H1 (cell line): ENCODE measurements at regions not wholly inside any gene's neighbourhood (a gene's known extent, or its start where the extent isn't known, plus 50 kb on each side); places are given as distances from the start of the nearest gene placed in this dataset.

ENCODE experiments used
- CTCF ChIA-PET: fragments of 300-600 bp; sonication (Branson Sonifier 250); formaldehyde crosslinking; loops from one replicate; lab custom pipeline; 2021; ENCODE audit not compliant: partially characterized antibody; lab: Charles Lee
- POLR2A ChIA-PET: fragments of 300-600 bp; sonication (Branson Sonifier 250); formaldehyde crosslinking; loops from one replicate; lab custom pipeline; 2021; ENCODE audit warnings: inconsistent platforms; ENCODE audit not compliant: partially characterized antibody; lab: Charles Lee
- DNase-seq, 2 experiments: peaks; one replicate each; pipeline versions ENCODE4 v3.0.0 to v3.0.0-alpha.2; 2010 to 2022; ENCODE audit warnings: low spot score in 2 of 2, low read depth in 1 of 2, mixed read lengths in 1 of 2
- FAIRE-seq: peaks from 2 replicates; lab custom pipeline; 2011; peaks lifted over from hg19 to GRCh38; lab: Jason Lieb, UNC
- H2AFZ ChIP-seq: 2 replicates; pipeline ENCODE4 v1.8.1; 2012; ENCODE audit warnings: low read length, inconsistent platforms
- H2AK5ac ChIP-seq: 2 replicates; pipeline ENCODE4 v1.6.1; 2013; ENCODE audit warnings: low read depth, low read length
- H2BK120ac ChIP-seq: replicated peaks from 2 replicates; pipeline ENCODE3; 2013; ENCODE audit warnings: low read depth, low read length, inconsistent platforms
- H2BK12ac ChIP-seq: 2 replicates; pipeline ENCODE4 v1.6.1; 2013; ENCODE audit warnings: low read depth, low read length
- H2BK15ac ChIP-seq: 2 replicates; pipeline ENCODE4 v1.6.1; 2013; ENCODE audit warnings: low read length
- H2BK20ac ChIP-seq: 2 replicates; pipeline ENCODE4 v1.6.1; 2013; ENCODE audit warnings: low read length
- H2BK5ac ChIP-seq: 2 replicates; pipeline ENCODE4 v1.6.1; 2013; ENCODE audit warnings: low read depth, low read length
- H3K14ac ChIP-seq: 2 replicates; pipeline ENCODE4 v1.6.1; 2013; ENCODE audit warnings: inconsistent platforms; ENCODE audit not compliant: insufficient read length
- H3K18ac ChIP-seq: 2 replicates; pipeline ENCODE4 v1.6.1; 2013; ENCODE audit warnings: low read length; ENCODE audit errors: extremely low read depth
- H3K23ac ChIP-seq: 2 replicates; pipeline ENCODE4 v1.6.1; 2013; ENCODE audit warnings: inconsistent platforms; ENCODE audit not compliant: insufficient read length
- H3K23me2 ChIP-seq: 2 replicates; pipeline ENCODE4 v1.6.1; 2013; ENCODE audit warnings: low read depth, low read length
- H3K27ac ChIP-seq: 2 replicates; pipeline ENCODE4 v1.6.1; 2011; ENCODE audit warnings: low read depth, low read length, inconsistent platforms
- H3K27me3 ChIP-seq, 4 experiments: replicated peaks in 1 of 4; 1 replicate in 1 of 4; 2 replicates in 3 of 4; pipeline versions ENCODE4 v1.6.1 to v1.8.1; 2011 to 2013; ENCODE audit warnings: low read length in 3 of 4, mild to moderate bottlenecking in 3 of 4, inconsistent platforms in 2 of 4, mixed read lengths in 2 of 4, moderate library complexity in 1 of 4; ENCODE audit not compliant: control insufficient read depth in 3 of 4, insufficient read depth in 3 of 4; ENCODE audit errors: extremely low read depth in 1 of 4
- H3K36me3 ChIP-seq, 4 experiments: 2 replicates each; pipeline versions ENCODE4 v1.6.1 to v1.8.1; 2011 to 2013; ENCODE audit warnings: mild to moderate bottlenecking in 4 of 4, low read length in 3 of 4, moderate library complexity in 2 of 4, control low read depth in 1 of 4, inconsistent platforms in 1 of 4; ENCODE audit not compliant: insufficient read depth in 4 of 4, control insufficient read depth in 2 of 4
- H3K4ac ChIP-seq: replicated peaks from 2 replicates; pipeline ENCODE3; 2013; ENCODE audit warnings: low read length, low read depth, mixed read lengths, inconsistent platforms; ENCODE audit not compliant: insufficient read length
- H3K4me1 ChIP-seq, 4 experiments: replicated peaks in 1 of 4; 1 replicate in 1 of 4; 2 replicates in 3 of 4; pipeline versions ENCODE4 v1.6.1 to v1.8.1; 2011 to 2013; ENCODE audit warnings: low read length in 3 of 4, inconsistent platforms in 2 of 4, mixed read lengths in 1 of 4; ENCODE audit not compliant: insufficient read depth in 4 of 4, control insufficient read depth in 3 of 4
- H3K4me2 ChIP-seq, 2 experiments: 2 replicates each; pipeline versions ENCODE4 v1.6.1 to v1.8.1; 2011 to 2013; ENCODE audit warnings: low read depth in 2 of 2, low read length in 2 of 2, control low read depth in 1 of 2, inconsistent platforms in 1 of 2, mild to moderate bottlenecking in 1 of 2; ENCODE audit not compliant: insufficient read depth in 1 of 2
- H3K4me3 ChIP-seq, 4 experiments: fragments of 200-600, 300-600 bp in 1 of 4; sonication (generic), shearing (Covaris generic), sonication (Bioruptor Twin) in 1 of 4; 2 replicates each; pipeline versions ENCODE4 v1.5.1 to v1.8.1; 2011 to 2016; ENCODE audit warnings: low read length in 4 of 4, low read depth in 3 of 4, control low read depth in 2 of 4, inconsistent platforms in 2 of 4, mild to moderate bottlenecking in 2 of 4, mixed read lengths in 1 of 4, moderate library complexity in 1 of 4; ENCODE audit not compliant: insufficient read depth in 2 of 4; ENCODE audit errors: extremely low read depth in 1 of 4
- H3K56ac ChIP-seq: replicated peaks from 2 replicates; pipeline ENCODE3; 2013; ENCODE audit warnings: low read depth, mild to moderate bottlenecking, mixed read lengths, low read length, inconsistent platforms; ENCODE audit not compliant: insufficient read length
- H3K79me1 ChIP-seq: 2 replicates; pipeline ENCODE4 v1.6.1; 2013; ENCODE audit warnings: low read depth, low read length, control low read depth
- H3K79me2 ChIP-seq, 2 experiments: 2 replicates each; pipeline versions ENCODE4 v1.6.1 to v1.8.1; 2012 to 2013; ENCODE audit warnings: low read length in 2 of 2, mild to moderate bottlenecking in 2 of 2, inconsistent platforms in 1 of 2; ENCODE audit not compliant: insufficient read depth in 2 of 2, control insufficient read depth in 1 of 2
- H3K9ac ChIP-seq, 4 experiments: replicated peaks in 1 of 4; 1 replicate in 1 of 4; 2 replicates in 3 of 4; pipeline versions ENCODE4 v1.6.1 to v1.8.1; 2011 to 2013; ENCODE audit warnings: low read depth in 3 of 4, low read length in 3 of 4, control low read depth in 2 of 4, mild to moderate bottlenecking in 2 of 4, moderate library complexity in 2 of 4, inconsistent platforms in 1 of 4; ENCODE audit errors: extremely low read depth in 1 of 4
- H3K9me3 ChIP-seq, 2 experiments: 2 replicates each; pipeline versions ENCODE4 v1.6.1 to v1.8.1; 2012 to 2013; ENCODE audit warnings: mild to moderate bottlenecking in 2 of 2, moderate library complexity in 2 of 2, control low read depth in 1 of 2, inconsistent platforms in 1 of 2, low read depth in 1 of 2, low read length in 1 of 2, mixed read lengths in 1 of 2; ENCODE audit not compliant: insufficient read depth in 2 of 2
- H4K20me1 ChIP-seq, 2 experiments: replicated peaks in 1 of 2; 2 replicates each; pipeline versions ENCODE3 to v1.8.1; 2011 to 2013; ENCODE audit warnings: inconsistent platforms in 2 of 2, low read length in 2 of 2, mild to moderate bottlenecking in 1 of 2; ENCODE audit not compliant: insufficient read depth in 2 of 2, control insufficient read depth in 1 of 2
- H4K5ac ChIP-seq: 2 replicates; pipeline ENCODE4 v1.6.1; 2013; ENCODE audit warnings: low read length, low read depth, mixed read lengths, inconsistent platforms; ENCODE audit not compliant: insufficient read length
- H4K8ac ChIP-seq: 2 replicates; pipeline ENCODE4 v1.8.0; 2013; ENCODE audit warnings: mild to moderate bottlenecking, moderate library complexity, low read length, inconsistent platforms; ENCODE audit not compliant: insufficient read depth; ENCODE audit errors: extremely low read depth
- H4K91ac ChIP-seq: replicated peaks from 2 replicates; pipeline ENCODE3; 2013; ENCODE audit warnings: low read length, mixed read lengths, inconsistent platforms; ENCODE audit not compliant: insufficient read length
- ASH2L ChIP-seq: fragments of 200-600, 300-600 bp; sonication (generic); IDR thresholded peaks from one replicate; pipeline ENCODE4 v1.7.1; 2017; ENCODE audit warnings: low read length
- BCL11A ChIP-seq, 2 experiments: IDR thresholded peaks; one replicate each; pipeline ENCODE4 v1.6.1; 2011; ENCODE audit warnings: low read depth in 2 of 2, low read length in 2 of 2, mild to moderate bottlenecking in 2 of 2
- CBX5 ChIP-seq: fragments of 300-800, 300-1000 bp; sonication (generic); IDR thresholded peaks from 2 replicates; pipeline ENCODE4 v1.7.1; 2016; ENCODE audit warnings: antibody characterized with exemption, low read length, low read depth
- CBX8 ChIP-seq: fragments of 300-800, 300-1000 bp; sonication (generic); IDR thresholded peaks from 2 replicates; pipeline ENCODE4 v1.7.1; 2016; ENCODE audit warnings: low read depth, low read length, borderline replicate concordance
- CEBPB ChIP-seq: IDR thresholded peaks from 2 replicates; pipeline ENCODE4 v1.6.1; 2012; ENCODE audit warnings: low read depth, low read length
- CHD2 ChIP-seq: IDR thresholded peaks from 2 replicates; pipeline ENCODE4 v1.6.1; 2012; ENCODE audit warnings: low read length, improper control_type of control experiment
- EGR1 ChIP-seq: IDR thresholded peaks from 2 replicates; pipeline ENCODE4 v1.6.1; 2011; ENCODE audit warnings: low read depth, low read length, borderline replicate concordance
- EP300 ChIP-seq, 2 experiments: IDR thresholded peaks; 1 replicate in 1 of 2; 2 replicates in 1 of 2; pipeline ENCODE4 v1.6.1; 2011 to 2012; ENCODE audit warnings: low read depth in 2 of 2, low read length in 2 of 2, mild to moderate bottlenecking in 2 of 2, borderline replicate concordance in 1 of 2, inconsistent platforms in 1 of 2, moderate library complexity in 1 of 2
- HDAC2 ChIP-seq, 2 experiments: fragments of 300-600 bp in 1 of 2; sonication (generic) in 1 of 2; IDR thresholded peaks; 2 replicates each; pipeline ENCODE4 v1.6.1; 2011 to 2012; ENCODE audit warnings: low read depth in 2 of 2, low read length in 2 of 2, mild to moderate bottlenecking in 2 of 2, moderate library complexity in 2 of 2, borderline replicate concordance in 1 of 2, inconsistent platforms in 1 of 2
- HDAC6 ChIP-seq: IDR thresholded peaks from one replicate; pipeline ENCODE4 v1.7.1; 2012; ENCODE audit warnings: low read depth, mild to moderate bottlenecking, inconsistent platforms, low read length, moderate library complexity
- NANOG ChIP-seq: IDR thresholded peaks from 2 replicates; pipeline ENCODE4 v1.6.1; 2011; ENCODE audit warnings: low read length, low read depth, mild to moderate bottlenecking, inconsistent platforms; ENCODE audit not compliant: insufficient read depth, poor library complexity, severe bottlenecking
- POLR2A ChIP-seq, 2 experiments: IDR thresholded peaks; 1 replicate in 1 of 2; 2 replicates in 1 of 2; pipeline ENCODE4 v1.6.1; 2011; ENCODE audit warnings: low read depth in 2 of 2, low read length in 2 of 2, mild to moderate bottlenecking in 2 of 2; ENCODE audit errors: control extremely low read depth in 1 of 2
- RXRA ChIP-seq: IDR thresholded peaks from 2 replicates; pipeline ENCODE4 v1.6.1; 2011; ENCODE audit warnings: low read depth, mild to moderate bottlenecking, low read length, moderate library complexity; ENCODE audit not compliant: insufficient read depth
- SIRT6 ChIP-seq: IDR thresholded peaks from one replicate; pipeline ENCODE4 v1.7.1; 2012; ENCODE audit warnings: low read length, inconsistent platforms
- SRF ChIP-seq: IDR thresholded peaks from 2 replicates; pipeline ENCODE4 v1.6.1; 2011; ENCODE audit warnings: mild to moderate bottlenecking, low read depth, low read length, moderate library complexity
- TAF1 ChIP-seq: IDR thresholded peaks from 2 replicates; pipeline ENCODE4 v1.6.1; 2011; ENCODE audit warnings: mild to moderate bottlenecking, low read depth, low read length
- TBP ChIP-seq: IDR thresholded peaks from 2 replicates; pipeline ENCODE4 v1.6.1; 2011; ENCODE audit warnings: low read depth, low read length, improper control_type of control experiment
- WGBS, 2 experiments: shearing (Covaris generic) in 1 of 2; methylation state at CpG; one replicate each; pipeline versions ENCODE4 v1.1.6 to v1.1.7; 2013 to 2015; ENCODE audit warnings: low lambda C conversion rate in 2 of 2, mixed read lengths in 2 of 2, inconsistent platforms in 1 of 2, low coverage in 1 of 2, missing lambda C conversion rate in 1 of 2; ENCODE audit not compliant: insufficient replicate concordance in 2 of 2, insufficient coverage in 1 of 2, insufficient read length in 1 of 2; ENCODE audit errors: extremely low coverage in 1 of 2, missing lambda C conversion rate in 1 of 2; 5-methylcytosine and 5-hydroxymethylcytosine counted together

GRCh38 chr14:98345161-98345560 is 926.8 kb downstream of the BCL11B start:
- CTCF ChIA-PET = no interaction called here
- FAIRE-seq = no peak
- no peak overlapping the region for H3K4me2 ChIP-seq
- TF ChIP-seq EP300 (IDR thresholded peaks at IDR 0.05; ENCODE audit: borderline replicate concordance in 1 of 2, low read depth in 2 of 2, low read length in 2 of 2) = no peak
- TF ChIP-seq SRF = no peak
- no peak for TF ChIP-seq HDAC6
- no peak for TF ChIP-seq SIRT6
- TF ChIP-seq ASH2L = no peak
- TF ChIP-seq CHD2 = no peak
- no peak for TF ChIP-seq NANOG
- no peak for TF ChIP-seq POLR2A (IDR thresholded peaks at IDR 0.05; ENCODE audit: control extremely low read depth in 1 of 2, low read depth in 2 of 2, low read length in 2 of 2)
- no peak for TF ChIP-seq CBX5
- TF ChIP-seq TAF1 = no peak
- TF ChIP-seq CEBPB = no peak
- no peak for TF ChIP-seq EGR1
- no peak for TF ChIP-seq TBP
- TF ChIP-seq HDAC2 (IDR thresholded peaks at IDR 0.05; ENCODE audit: borderline replicate concordance in 1 of 2, low read depth in 2 of 2, low read length in 2 of 2) = no peak
- no peak for TF ChIP-seq BCL11A (IDR thresholded peaks at IDR 0.05; ENCODE audit: low read depth in 2 of 2, low read length in 2 of 2)
- no peak for TF ChIP-seq RXRA
- no peak for TF ChIP-seq CBX8

More at GRCh38 chr14:98345161-98345560, 926.8 kb downstream of the BCL11B start:
- Histone ChIP-seq H3K27me3 (no peaks in the 10 kb centered on the region), H3K23me2 (no peaks in the 10 kb centered on the region; the same call in 1 of the 2 replicates), H3K9ac (no peak overlapping the region), H4K8ac (no peak overlapping the region), H2BK12ac (no peak overlapping the region), H3K18ac (no peak overlapping the region), H3K79me2 (no peaks in the 10 kb centered on the region), H3K23ac (no peak overlapping the region), H4K20me1 (no peaks in the 10 kb centered on the region), H3K36me3 (no peaks in the 10 kb centered on the region), H2BK5ac (no peak overlapping the region), H4K5ac (no peak overlapping the region), H3K14ac (no peak overlapping the region), H2BK120ac (no peak overlapping the region), H2AFZ (no peak overlapping the region), H3K27ac (no peak overlapping the region), H2BK20ac (no peak overlapping the region), H3K79me1 (no peaks in the 10 kb centered on the region), H3K56ac (no peak overlapping the region), H4K91ac (no peak overlapping the region), H3K4me3 (no peak overlapping the region), H3K9me3 (no peaks in the 10 kb centered on the region), H3K4me1 (peaks cover 0 to under 1% (median 0%) of the 10 kb centered on the region in 4 experiments; a peak in 1 of 7 replicates), H2BK15ac (no peak overlapping the region), H3K4ac (no peak overlapping the region), H2AK5ac (no peak overlapping the region)
- POLR2A ChIA-PET = no interaction called here
- DNase-seq = no peak
- 98% methylated on average over 5 of the region's 5 CpGs; no CpG with 5 or more reads in 1 of the 2 experiments for WGBS, 2 experiments
